ENCODE measurements at regions not wholly inside any gene's neighbourhood (a gene's known extent, or its start where the extent isn't known, plus 50 kb on each side); places are given as distances from the start of the nearest gene placed in this dataset.

- no peak overlapping the region for H3K4me3 ChIP-seq (ENCODE audit: low read length in 2 of 2)
- intact Hi-C loops (cut with micrococcal nuclease): no loop called here
- H3K27ac Mint-ChIP-seq: no peak overlapping the region
- H3K4me1 ChIP-seq (ENCODE audit: insufficient read depth, low read length): peaks cover 6% of the 10 kb centered on the region
- no peaks in the 10 kb centered on the region for H3K27me3 ChIP-seq (ENCODE audit: insufficient read depth, low read length)
- H3K36me3 ChIP-seq (ENCODE audit: insufficient read depth, low read length): no peaks in the 10 kb centered on the region
- peaks cover 5 to 6% (median 5%) of the 10 kb centered on the region in 4 donors for H3K4me1 Mint-ChIP-seq
- H3K9me3 ChIP-seq (ENCODE audit: control insufficient read depth in 1 of 2, low read length in 2 of 2): no peaks in the 10 kb centered on the region
- CTCF ChIA-PET (ENCODE audit: partially characterized antibody): no interaction called here
- H3K36me3 Mint-ChIP-seq: no peaks in the 10 kb centered on the region
- H3K4me3 Mint-ChIP-seq: no peak overlapping the region
- H3K27ac ChIP-seq (ENCODE audit: low read depth, low read length): no peak overlapping the region
- H3K9me3 Mint-ChIP-seq: peaks cover 0 to 5% (median 4%) of the 10 kb centered on the region in 8 donors
- peaks cover 2 to 6% of the 10 kb centered on the region in 2 donors for H3K27me3 Mint-ChIP-seq
- POLR2A ChIA-PET (ENCODE audit: partially characterized antibody): no interaction called here
- DNase-seq: no peak
These were observed 279.0 kb downstream of the MRTFB start for GRCh38 chr16:14350081-14350480.

- H3K4me1 Mint-ChIP-seq: no peaks in the 10 kb centered on the region
- ChIA-PET POLR2A (ENCODE audit: partially characterized antibody) (no interaction called here), CTCF (ENCODE audit: partially characterized antibody) (no interaction called here)
These were observed 276.6 kb downstream of the MRTFB start for GRCh38 chr16:14347706-14348105.

GRCh38 chr16:14346278-14347142 is 275.4 kb downstream of the MRTFB start:
- H3K4me1 Mint-ChIP-seq: no peaks in the 10 kb centered on the region
- Histone ChIP-seq H3K9me3 (ENCODE audit: control insufficient read depth in 1 of 2, low read length in 2 of 2) (no peaks in the 10 kb centered on the region), H3K27me3 (ENCODE audit: insufficient read depth, low read length) (no peaks in the 10 kb centered on the region), H3K27ac (ENCODE audit: low read depth, low read length) (no peak overlapping the region), H3K4me1 (ENCODE audit: insufficient read depth, low read length) (no peaks in the 10 kb centered on the region), H3K4me3 (ENCODE audit: low read length in 2 of 2) (no peak overlapping the region), H3K36me3 (ENCODE audit: insufficient read depth, low read length) (no peaks in the 10 kb centered on the region)
- peaks cover 3 to 6% of the 10 kb centered on the region in 2 donors for H3K27me3 Mint-ChIP-seq
- ChIA-PET POLR2A (ENCODE audit: partially characterized antibody) (interaction anchor here (1.0 kb wide), 1 partner anchor 9 kb away, joined by 3 read pairs; no protein-coding TSS in a partner anchor), CTCF (ENCODE audit: partially characterized antibody) (no interaction called here)
- no peak overlapping the region for H3K27ac Mint-ChIP-seq
- no peak overlapping the region for H3K4me3 Mint-ChIP-seq
- no peak for DNase-seq
- H3K9me3 Mint-ChIP-seq: peaks cover 9 to 17% (median 12%) of the 10 kb centered on the region in 8 donors
- no peaks in the 10 kb centered on the region for H3K36me3 Mint-ChIP-seq
- intact Hi-C loops (cut with micrococcal nuclease): no loop called here

More at GRCh38 chr16:14347706-14348105, 276.6 kb downstream of the MRTFB start:
- H3K4me3 ChIP-seq (ENCODE audit: low read length in 2 of 2): no peak overlapping the region
- no peaks in the 10 kb centered on the region for H3K27me3 ChIP-seq (ENCODE audit: insufficient read depth, low read length)
- intact Hi-C loops (cut with micrococcal nuclease): no loop called here
- Mint-ChIP-seq H3K27ac (no peak overlapping the region), H3K36me3 (no peaks in the 10 kb centered on the region), H3K9me3 (peaks cover 5 to 11% (median 7%) of the 10 kb centered on the region in 8 donors), H3K4me3 (no peak overlapping the region), H3K27me3 (peaks cover 3 to 6% of the 10 kb centered on the region in 2 donors)
- no peaks in the 10 kb centered on the region for H3K9me3 ChIP-seq (ENCODE audit: control insufficient read depth in 1 of 2, low read length in 2 of 2)
- H3K4me1 ChIP-seq (ENCODE audit: insufficient read depth, low read length): no peaks in the 10 kb centered on the region
- no peak overlapping the region for H3K27ac ChIP-seq (ENCODE audit: low read depth, low read length)
- no peaks in the 10 kb centered on the region for H3K36me3 ChIP-seq (ENCODE audit: insufficient read depth, low read length)
- DNase-seq: no peak

GRCh38 chr16:14345512-14346115 is 274.5 kb downstream of the MRTFB start:
- Histone ChIP-seq H3K4me3 (ENCODE audit: low read length in 2 of 2) (no peak overlapping the region), H3K27me3 (ENCODE audit: insufficient read depth, low read length) (no peaks in the 10 kb centered on the region), H3K27ac (ENCODE audit: low read depth, low read length) (no peak overlapping the region), H3K4me1 (ENCODE audit: insufficient read depth, low read length) (no peaks in the 10 kb centered on the region), H3K9me3 (ENCODE audit: control insufficient read depth in 1 of 2, low read length in 2 of 2) (no peaks in the 10 kb centered on the region), H3K36me3 (ENCODE audit: insufficient read depth, low read length) (no peaks in the 10 kb centered on the region)
- ChIA-PET POLR2A (ENCODE audit: partially characterized antibody) (interaction anchor here (1.0 kb wide), 1 partner anchor 9 kb away, joined by 3 read pairs; no protein-coding TSS in a partner anchor), CTCF (ENCODE audit: partially characterized antibody) (interaction anchor here (1.5 kb wide), 1 partner anchor 11 kb away, joined by 4 read pairs; no protein-coding TSS in a partner anchor)
- no peak for DNase-seq
- intact Hi-C loops (cut with micrococcal nuclease): no loop called here
- no peaks in the 10 kb centered on the region for H3K4me1 Mint-ChIP-seq
- H3K9me3 Mint-ChIP-seq: peaks cover 9 to 22% (median 17%) of the 10 kb centered on the region in 8 donors
- H3K27ac Mint-ChIP-seq: no peak overlapping the region
- H3K36me3 Mint-ChIP-seq: no peaks in the 10 kb centered on the region
- H3K4me3 Mint-ChIP-seq: no peak overlapping the region
- H3K27me3 Mint-ChIP-seq: peaks cover 3 to 6% of the 10 kb centered on the region in 2 donors

GRCh38 chr16:14344945-14345344 is 273.8 kb downstream of the MRTFB start:
- no peak overlapping the region for H3K27ac Mint-ChIP-seq
- Histone ChIP-seq H3K27ac (ENCODE audit: low read depth, low read length) (no peak overlapping the region), H3K9me3 (ENCODE audit: control insufficient read depth in 1 of 2, low read length in 2 of 2) (no peaks in the 10 kb centered on the region), H3K4me3 (ENCODE audit: low read length in 2 of 2) (no peak overlapping the region), H3K27me3 (ENCODE audit: insufficient read depth, low read length) (no peaks in the 10 kb centered on the region), H3K4me1 (ENCODE audit: insufficient read depth, low read length) (no peaks in the 10 kb centered on the region), H3K36me3 (ENCODE audit: insufficient read depth, low read length) (no peaks in the 10 kb centered on the region)
- no peaks in the 10 kb centered on the region for H3K36me3 Mint-ChIP-seq
- peaks cover 9 to 24% (median 19%) of the 10 kb centered on the region in 8 donors for H3K9me3 Mint-ChIP-seq
- H3K4me3 Mint-ChIP-seq: no peak overlapping the region
- intact Hi-C loops (cut with micrococcal nuclease): no loop called here
- peaks cover 3 to 6% of the 10 kb centered on the region in 2 donors for H3K27me3 Mint-ChIP-seq
- ChIA-PET CTCF (ENCODE audit: partially characterized antibody) (interaction anchor here (1.5 kb wide), 1 partner anchor 12 kb away, joined by 4 read pairs; no protein-coding TSS in a partner anchor), POLR2A (ENCODE audit: partially characterized antibody) (no interaction called here)
- no peak for DNase-seq
- H3K4me1 Mint-ChIP-seq: no peaks in the 10 kb centered on the region

GRCh38 chr16:14344292-14344691 is 273.2 kb downstream of the MRTFB start:
- intact Hi-C loops (cut with micrococcal nuclease): no loop called here
- CTCF ChIA-PET (ENCODE audit: partially characterized antibody): interaction anchor here (1.5 kb wide), 1 partner anchor 13 kb away, joined by 4 read pairs; no protein-coding TSS in a partner anchor
- POLR2A ChIA-PET (ENCODE audit: partially characterized antibody): no interaction called here

More at GRCh38 chr16:14344292-14344691, 273.2 kb downstream of the MRTFB start:
- H3K9me3 ChIP-seq (ENCODE audit: control insufficient read depth in 1 of 2, low read length in 2 of 2): no peaks in the 10 kb centered on the region
- H3K27me3 ChIP-seq (ENCODE audit: insufficient read depth, low read length): no peaks in the 10 kb centered on the region
- Mint-ChIP-seq H3K9me3 (peaks cover 9 to 25% (median 19%) of the 10 kb centered on the region in 8 donors), H3K4me3 (peak overlapping the region in 1 of 8 donors; percentile 3), H3K27ac (no peak overlapping the region), H3K36me3 (no peaks in the 10 kb centered on the region), H3K4me1 (no peaks in the 10 kb centered on the region), H3K27me3 (peaks cover 3 to 6% of the 10 kb centered on the region in 2 donors)
- H3K4me1 ChIP-seq (ENCODE audit: insufficient read depth, low read length): no peaks in the 10 kb centered on the region
- H3K4me3 ChIP-seq (ENCODE audit: low read length in 2 of 2): no peak overlapping the region
- no peaks in the 10 kb centered on the region for H3K36me3 ChIP-seq (ENCODE audit: insufficient read depth, low read length)
- H3K27ac ChIP-seq (ENCODE audit: low read depth, low read length): no peak overlapping the region
- DNase-seq: no peak
